22Rv1 (cell line): ENCODE measurements at regions not wholly inside any gene's neighbourhood (a gene's known extent, or its start where the extent isn't known, plus 50 kb on each side); places are given as distances from the start of the nearest gene placed in this dataset.

Experiments
- H3K27ac ChIP-seq: fragments of 450-650 bp; 2 replicates; pipeline ENCODE4 v1.5.1; 2017
- CTCF ChIP-seq: fragments of 450-650 bp; IDR thresholded peaks from 2 replicates; pipeline ENCODE4 v1.5.1; 2017; ENCODE audit warnings: mild to moderate bottlenecking
- ZFX ChIP-seq: fragments of 450-650 bp; IDR thresholded peaks from 2 replicates; pipeline ENCODE4 v1.6.1; 2017; ENCODE audit warnings: antibody characterized with exemption, borderline replicate concordance

- TF ChIP-seq CTCF = no peak
- no peak for TF ChIP-seq ZFX
- no peak overlapping the region for H3K27ac ChIP-seq
These were observed 152.5 kb downstream of the IBTK start for GRCh38 chr6:82095091-82095490.

GRCh38 chr6:82094166-82094806 lies 153.3 kb downstream of the IBTK start:
- no peak overlapping the region for H3K27ac ChIP-seq
- TF ChIP-seq ZFX (no peak), CTCF (no peak)

- no peak for TF ChIP-seq ZFX
- H3K27ac ChIP-seq = peak overlapping the region; percentile 14; the same call in 1 of the 2 replicates
These were observed 158.4 kb downstream of the IBTK start for GRCh38 chr6:82088978-82089771.

GRCh38 chr6:82086944-82087343 lies 160.6 kb downstream of the IBTK start:
- TF ChIP-seq ZFX = no peak
- TF ChIP-seq CTCF = no peak

GRCh38 chr6:82085701-82086100 lies 161.8 kb downstream of the IBTK start:
- no peak for TF ChIP-seq CTCF
- TF ChIP-seq ZFX = no peak

More at GRCh38 chr6:82086944-82087343, 160.6 kb downstream of the IBTK start:
- peak overlapping the region; percentile 86 for H3K27ac ChIP-seq

GRCh38 chr6:82084324-82084920 lies 163.1 kb downstream of the IBTK start:
- peak overlapping the region; percentile 86 for H3K27ac ChIP-seq
- TF ChIP-seq ZFX (no peak), CTCF (no peak)

More at GRCh38 chr6:82085701-82086100, 161.8 kb downstream of the IBTK start:
- H3K27ac ChIP-seq = peak overlapping the region; percentile 86

- TF ChIP-seq CTCF = no peak
- no peak for TF ChIP-seq ZFX
- peak overlapping the region; percentile 86 for H3K27ac ChIP-seq
These were observed 163.9 kb downstream of the IBTK start for GRCh38 chr6:82083646-82084045.
